ENCODE measurements at regions not wholly inside any gene's neighbourhood (a gene's known extent, or its start where the extent isn't known, plus 50 kb on each side); places are given as distances from the start of the nearest gene placed in this dataset.
"Not testable (repeated sequence)": the region's sequence is repeated elsewhere in the genome, so short reads cannot be mapped to it uniquely, and the experiment has no call there.

DNA sequence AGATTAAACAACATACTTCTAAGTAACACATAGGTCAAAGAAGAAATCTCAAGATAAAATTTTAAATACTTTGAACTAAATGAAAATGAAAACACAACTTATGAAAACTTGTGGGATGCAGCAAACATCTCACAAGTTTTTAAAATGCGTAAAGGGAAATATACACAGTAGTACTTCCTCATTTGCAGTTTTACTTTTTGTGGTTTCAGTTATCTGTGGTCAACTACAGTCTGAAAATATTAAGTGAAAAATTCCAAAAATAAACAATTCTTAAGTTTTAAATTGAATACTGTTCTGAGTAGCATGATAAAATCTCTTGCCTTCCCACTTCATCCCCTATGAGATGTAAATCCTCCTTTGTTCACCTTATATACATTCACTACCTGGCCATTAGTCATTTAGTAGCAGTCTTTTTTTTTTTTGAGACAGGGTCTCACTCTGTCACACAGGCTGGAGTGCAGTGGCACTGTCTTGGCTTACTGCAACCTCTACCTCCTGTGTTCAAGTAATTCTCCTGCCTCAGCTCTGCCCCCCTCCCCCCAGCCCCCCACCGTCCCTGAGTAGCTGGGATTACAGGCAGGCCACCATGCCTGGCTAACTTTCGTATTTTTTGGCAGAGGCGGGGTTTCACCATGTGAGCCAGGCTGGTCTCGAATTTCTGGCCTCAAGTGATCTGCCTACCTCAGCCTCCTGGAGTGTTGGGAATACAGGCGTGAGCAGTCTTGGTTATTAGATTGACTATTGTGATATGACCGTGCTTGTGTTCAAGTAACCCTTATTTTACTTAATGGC lies 154.6 kb upstream of the AHI1 start:
- no peak for DNase-seq (ENCODE audit: low read depth in 2 of 2)

DNA sequence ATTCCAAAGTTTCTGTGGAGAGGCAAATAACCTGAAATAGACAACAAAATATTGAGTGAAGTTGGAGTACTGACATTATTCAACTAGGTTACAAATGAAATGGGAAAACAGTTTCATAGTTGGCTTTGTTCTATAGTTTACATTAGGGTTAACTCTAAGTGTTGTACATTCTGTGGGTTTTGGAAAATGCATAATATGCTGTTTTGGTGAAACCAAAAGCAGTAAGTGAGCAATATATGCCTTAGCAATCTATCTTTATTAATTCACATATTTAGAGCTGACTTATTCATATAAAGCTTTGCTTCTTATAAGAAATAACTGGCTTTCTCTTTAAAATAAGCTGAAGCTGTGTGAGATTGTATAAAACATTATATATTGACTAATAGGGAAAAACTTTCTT lies 157.5 kb upstream of the AHI1 start:
- DNase-seq (ENCODE audit: low read depth in 2 of 2): no peak

DNA sequence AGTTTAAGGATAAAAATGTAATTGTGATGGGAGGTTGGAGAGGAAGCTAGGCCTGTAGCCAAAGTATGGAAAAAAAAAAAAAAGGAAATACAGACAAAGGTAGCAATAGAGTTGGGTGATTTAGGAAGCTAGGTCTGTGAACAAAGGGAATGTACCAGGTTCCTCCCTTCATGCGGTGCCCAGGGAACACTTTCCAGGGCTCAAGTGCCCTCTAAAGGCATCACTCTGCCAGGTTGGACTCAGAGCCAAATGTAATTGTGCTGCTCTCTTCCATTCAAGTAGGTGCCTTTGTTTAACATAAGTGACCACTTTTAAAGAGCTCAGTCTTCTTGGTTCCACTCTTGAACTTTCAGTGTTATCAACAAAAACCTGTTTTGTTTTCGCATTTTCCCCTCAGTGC lies 159.7 kb upstream of the AHI1 start:
- no peak for DNase-seq (ENCODE audit: low read depth in 2 of 2)

DNA sequence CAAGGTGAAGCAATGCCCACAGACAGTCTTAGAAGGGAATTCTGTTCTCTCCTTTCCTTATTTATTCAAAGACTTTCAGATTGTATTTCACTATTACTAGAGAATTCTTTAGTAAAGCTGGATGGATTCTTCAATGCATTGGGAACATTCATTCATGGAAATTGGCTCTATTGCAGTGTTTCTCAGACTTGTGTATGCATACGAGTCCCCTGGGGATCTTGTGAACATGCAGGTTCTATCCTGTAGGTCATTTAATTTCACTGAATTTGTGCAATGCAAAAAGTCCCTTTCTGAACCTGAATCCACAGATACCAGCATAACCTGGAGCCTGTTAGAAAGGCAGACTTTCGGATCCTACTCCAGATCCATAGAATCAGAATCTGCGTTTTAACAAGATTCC lies 160.9 kb upstream of the AHI1 start:
- no peak for DNase-seq (ENCODE audit: low read depth in 2 of 2)

DNA sequence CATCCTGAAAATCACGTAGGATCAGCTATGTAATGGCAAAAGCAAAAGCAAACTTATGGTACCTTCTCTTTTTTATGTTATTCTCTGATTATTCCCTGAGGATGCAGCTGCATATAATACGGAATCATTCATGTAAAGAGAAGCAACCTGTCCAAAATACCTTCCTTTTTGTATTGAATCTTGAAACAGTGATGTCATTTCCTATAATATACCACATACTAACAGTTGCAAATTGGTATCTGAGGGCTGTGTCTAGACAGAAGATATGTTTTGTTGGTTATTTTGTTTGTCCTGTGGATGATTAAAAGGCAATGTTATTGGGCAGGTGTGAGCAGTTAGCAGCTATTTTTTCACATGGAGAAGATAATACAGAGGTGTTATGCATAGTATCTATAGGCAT lies 161.4 kb upstream of the AHI1 start:
- DNase-seq (ENCODE audit: low read depth in 2 of 2): no peak

DNA sequence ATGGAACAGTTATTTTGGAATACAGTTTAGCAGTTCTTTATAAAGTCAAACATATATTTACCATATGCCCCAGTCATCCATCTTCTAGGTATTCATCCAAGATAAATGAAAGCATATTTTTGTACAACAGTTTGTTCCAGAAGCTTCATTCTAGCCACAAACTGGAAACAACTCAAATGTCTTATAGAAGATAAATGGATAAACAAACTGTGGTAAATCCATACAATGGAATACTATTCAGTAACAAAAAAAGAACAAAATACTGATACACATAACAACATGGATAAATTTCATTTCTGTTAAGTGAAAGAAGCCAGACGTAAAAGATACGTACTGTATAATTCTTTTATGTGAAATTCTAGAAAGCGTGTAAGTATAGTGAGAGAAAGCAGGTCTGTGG lies 167.0 kb upstream of the AHI1 start:
- no peak for DNase-seq (ENCODE audit: low read depth in 2 of 2)

DNA sequence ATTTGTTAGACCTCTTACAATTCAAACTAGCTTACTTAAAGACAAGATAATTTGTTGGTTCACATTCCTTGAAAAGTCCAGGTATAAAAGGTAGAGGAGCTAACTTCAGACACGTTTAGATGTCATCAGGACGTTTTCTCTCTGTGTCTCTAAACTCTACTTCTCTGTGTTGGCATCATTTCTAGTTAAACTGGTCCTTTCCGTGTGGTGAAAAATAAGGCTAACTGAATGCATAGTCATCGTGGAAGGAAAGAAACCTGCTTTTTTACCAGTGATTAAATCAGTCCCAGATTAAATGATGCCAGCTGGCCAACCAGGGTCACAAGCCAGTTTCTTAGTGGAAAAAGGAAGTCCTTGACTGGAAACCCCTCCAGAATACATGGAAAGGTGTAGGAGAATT lies 168.4 kb upstream of the AHI1 start:
- DNase-seq (ENCODE audit: low read depth in 2 of 2): no peak

DNA sequence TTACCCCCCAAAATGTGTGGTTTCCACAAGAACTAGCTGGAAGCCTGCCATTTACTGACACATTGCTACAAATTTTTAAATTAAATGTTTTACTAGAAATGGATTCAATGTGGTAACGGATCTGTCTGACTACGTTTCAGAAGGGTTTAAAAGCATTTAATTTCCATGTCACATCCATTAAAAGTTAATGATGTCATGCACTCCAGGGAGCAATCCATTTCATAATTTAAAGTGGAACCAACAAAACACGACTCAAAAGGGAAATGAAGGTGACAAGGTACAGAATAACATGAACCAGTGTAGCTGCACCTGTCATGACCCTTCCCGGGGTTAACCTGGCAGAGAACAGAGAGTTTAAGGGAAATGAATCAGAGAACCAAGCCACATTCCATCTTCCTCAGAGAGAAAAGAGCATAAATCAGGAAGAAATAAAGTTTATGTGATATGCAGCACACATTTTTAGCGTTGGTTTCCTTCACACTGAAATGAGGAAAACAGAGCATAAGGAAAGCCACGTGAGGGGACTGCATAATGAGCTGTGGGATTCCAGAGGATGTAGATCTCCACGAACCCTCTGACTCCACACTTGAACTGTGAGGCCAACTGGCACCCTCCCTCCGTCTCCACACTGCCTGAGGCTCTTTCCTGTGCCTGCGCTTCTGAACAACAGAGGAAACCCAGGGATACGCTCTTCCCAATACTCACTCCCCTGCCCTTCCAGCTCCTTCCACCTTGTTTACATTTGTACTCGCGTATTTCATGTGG lies 170.3 kb upstream of the AHI1 start:
- no peak for DNase-seq (ENCODE audit: low read depth in 2 of 2)

DNA sequence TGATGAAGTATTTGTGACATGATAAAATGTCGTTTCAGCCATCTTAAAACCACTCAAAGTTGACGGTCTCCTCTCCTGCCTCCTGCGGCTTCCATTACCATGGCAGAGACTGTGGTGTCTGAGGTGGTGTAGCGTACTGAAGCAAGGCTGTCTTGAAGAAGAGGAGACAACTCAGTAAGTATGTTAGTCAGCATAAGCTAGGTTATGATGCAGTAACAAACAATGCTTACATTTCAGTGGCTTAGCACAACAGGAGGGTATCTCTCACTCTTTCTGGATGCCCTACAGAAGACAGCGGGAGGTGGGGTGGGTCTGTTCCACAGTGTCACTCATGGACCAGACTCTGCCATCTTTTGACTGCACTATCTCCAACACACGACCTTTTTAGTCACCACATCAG lies 174.7 kb upstream of the AHI1 start:
- DNase-seq (ENCODE audit: low read depth in 2 of 2): no peak

DNA sequence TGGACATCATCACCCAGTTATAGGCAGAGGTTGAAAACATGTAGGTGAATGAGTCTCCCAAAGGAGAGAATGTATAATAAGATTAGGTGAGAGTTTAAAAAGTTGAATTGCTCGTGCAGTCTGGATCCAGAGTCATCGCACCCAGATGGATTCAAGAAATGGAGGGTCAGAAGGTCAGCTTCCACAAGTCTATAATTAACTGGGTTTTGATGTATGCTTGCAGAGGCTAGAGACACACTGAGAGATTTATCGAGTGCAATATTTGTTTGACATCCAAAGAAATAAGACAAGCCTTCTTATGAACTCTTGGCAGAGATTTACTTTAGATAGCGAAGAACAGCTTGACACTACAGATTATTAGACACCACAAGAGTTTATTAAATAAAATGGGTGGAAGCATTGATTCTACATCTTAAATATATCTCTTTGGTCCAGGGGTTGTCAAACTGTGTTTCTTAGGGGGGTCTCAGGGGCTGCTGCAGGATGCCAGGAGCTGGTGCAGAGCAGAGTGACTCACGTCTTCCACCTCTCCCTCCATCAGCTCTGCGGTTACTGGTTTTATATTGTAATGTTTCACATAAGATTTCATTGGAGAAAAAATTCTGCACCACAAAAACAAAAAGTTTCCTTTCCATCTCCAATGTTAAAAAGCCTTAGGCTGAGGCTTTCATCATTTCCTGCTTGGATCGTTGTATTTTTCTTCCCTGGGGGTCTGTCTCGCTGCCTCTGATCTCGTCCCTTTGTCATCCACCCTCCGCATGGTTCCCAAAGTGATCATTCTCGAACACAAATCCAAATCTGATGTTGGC lies 176.2 kb upstream of the AHI1 start:
- no peak for DNase-seq (ENCODE audit: low read depth in 2 of 2)

DNA sequence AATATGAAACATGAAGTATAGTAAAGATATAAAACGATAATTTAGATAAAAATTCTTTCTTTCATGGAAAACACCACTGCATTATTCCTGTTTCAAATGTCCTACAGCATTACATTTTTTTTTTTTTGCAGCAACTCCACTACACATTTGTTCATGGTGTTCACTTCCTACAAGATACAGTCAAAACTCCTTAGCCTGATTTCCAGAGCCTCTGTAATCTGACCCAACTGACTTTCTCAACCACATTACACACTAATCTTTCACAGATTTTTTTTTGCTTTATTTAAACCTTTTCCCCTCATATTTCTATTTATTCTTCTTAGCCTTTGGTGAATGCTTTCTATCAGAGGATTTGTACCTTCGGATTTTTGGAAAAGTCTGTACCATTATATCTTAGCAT lies 176.5 kb upstream of the PDE7B start:
- DNase-seq (ENCODE audit: low read depth in 2 of 2): no peak

DNA sequence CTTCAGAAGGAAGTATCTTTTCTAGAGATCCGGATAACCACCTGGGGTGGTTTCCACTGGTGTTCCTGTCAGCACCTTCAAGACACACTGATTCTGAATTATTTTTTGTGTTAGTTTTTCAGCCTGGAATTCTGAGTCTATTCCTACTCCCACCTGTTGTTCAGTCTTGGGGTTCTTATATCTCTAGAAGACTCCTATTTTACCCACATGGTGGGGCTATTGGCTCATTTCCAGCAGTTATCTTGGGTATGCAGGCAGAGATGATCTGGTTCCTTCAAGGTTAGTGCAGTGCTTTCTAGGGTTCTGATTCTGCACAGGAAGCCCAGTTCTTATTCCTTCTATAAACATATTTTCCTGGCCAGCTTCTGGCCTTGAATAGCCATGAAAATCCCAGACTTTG lies 175.6 kb upstream of the PDE7B start:
- DNase-seq (ENCODE audit: low read depth in 2 of 2): no peak

DNA sequence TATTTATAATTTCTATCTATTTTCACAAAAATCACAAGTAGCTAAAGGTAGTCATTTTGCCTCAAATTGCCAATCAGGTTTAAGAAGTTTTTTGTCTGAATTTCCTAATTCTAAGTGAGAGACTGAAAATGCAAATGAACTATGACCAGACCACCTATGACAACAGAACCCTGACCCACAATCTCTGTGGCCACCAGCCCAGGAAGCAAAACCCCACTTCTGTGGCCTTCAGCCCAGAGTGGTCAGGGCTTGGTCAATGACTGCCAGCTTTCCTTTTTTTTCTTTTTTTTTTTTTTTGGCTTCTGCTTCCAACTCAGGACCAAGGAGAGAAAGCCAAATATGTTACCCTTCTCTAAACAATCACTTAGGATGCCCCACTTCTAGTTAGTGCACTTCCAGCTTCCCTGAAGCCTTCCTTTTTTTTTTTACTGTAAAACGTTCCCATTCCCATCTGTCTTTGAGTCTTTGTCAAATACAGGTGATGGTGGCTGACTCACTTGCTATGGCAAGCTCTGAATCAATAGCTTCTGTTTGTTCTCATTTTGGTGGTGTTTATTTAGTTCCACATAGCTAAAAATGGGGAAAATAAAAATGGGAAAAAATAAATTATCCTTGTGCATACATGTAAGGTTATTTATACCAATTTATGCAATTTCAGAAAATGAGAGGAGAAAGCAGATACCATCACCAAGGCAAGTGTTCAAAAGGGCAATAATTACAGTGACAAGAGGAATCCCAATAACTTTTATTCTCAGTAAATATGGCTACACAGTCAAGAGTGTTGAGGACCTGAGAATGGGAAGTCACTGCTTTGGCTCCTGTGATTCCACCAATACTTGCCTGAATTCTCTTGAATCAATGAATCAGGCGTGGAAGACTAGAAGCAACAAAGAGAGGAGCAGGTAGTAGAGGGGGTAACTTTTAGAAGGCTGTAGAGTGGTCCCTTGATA lies 170.3 kb upstream of the PDE7B start:
- DNase-seq (ENCODE audit: low read depth in 2 of 2): no peak

DNA sequence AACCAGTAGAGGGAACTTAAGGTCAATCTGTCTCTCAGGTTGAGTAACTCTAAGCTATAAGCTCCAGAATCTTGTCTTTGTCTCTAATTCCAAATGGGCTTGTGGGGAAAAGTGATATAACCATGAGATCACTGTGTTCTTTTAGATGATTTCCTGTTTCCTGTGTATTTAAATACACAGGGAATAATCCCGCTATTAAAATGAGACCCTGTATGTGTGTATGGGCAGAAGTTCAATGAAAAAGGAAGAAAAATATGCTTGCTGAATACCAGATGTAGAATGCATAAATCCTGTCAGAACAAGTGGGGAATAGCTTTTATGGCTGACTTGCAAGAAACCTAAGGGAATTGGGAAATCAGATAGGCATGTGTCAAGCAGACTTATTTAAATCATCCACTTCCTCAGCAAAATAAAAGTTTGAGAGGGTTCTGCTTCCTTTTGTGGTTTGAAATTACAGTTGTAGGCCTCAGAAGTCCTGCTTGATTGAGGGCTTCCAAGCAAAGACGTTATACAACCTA lies 164.7 kb upstream of the PDE7B start:
- DNase-seq (ENCODE audit: low read depth in 2 of 2): no peak

DNA sequence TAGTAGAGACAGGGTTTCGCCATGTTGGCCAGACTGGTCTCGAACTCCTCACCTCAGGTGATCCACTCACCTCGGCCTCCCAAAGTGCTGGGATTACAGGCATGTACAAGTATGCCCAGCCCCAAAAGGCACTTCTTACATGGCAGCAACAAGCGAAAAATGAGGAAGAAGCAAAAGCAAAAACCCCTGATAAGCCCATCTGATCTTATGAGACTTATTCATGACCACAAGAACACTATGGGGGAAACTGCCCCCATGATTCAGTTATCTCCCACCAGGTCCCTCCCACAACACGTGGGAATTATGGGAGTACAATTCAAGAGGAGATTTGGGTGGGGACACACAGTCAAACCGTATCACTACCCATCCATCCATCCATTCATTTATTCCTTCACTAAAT lies 163.0 kb upstream of the PDE7B start:
- not testable (repeated sequence) for DNase-seq (ENCODE audit: low read depth in 2 of 2)

DNA sequence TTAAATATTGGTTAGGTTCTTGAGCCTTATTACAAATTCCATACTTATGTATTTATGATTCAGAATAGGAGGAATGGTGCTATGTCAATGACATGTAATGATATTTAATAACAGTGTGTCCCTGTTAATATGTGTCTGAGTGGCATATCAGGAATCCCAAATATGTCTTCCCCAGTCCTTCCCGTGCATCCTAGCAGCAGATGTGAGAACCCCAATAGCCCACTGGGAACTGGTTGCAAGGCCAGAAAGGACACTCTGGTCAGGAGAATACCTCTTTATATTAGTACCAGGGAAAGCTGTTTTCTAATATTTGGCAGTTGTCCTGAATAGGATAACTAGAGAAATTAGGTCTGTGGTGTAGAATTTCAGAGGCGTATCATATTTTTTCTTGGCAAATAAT lies 159.1 kb upstream of the PDE7B start:
- no peak for DNase-seq (ENCODE audit: low read depth in 2 of 2)

DNA sequence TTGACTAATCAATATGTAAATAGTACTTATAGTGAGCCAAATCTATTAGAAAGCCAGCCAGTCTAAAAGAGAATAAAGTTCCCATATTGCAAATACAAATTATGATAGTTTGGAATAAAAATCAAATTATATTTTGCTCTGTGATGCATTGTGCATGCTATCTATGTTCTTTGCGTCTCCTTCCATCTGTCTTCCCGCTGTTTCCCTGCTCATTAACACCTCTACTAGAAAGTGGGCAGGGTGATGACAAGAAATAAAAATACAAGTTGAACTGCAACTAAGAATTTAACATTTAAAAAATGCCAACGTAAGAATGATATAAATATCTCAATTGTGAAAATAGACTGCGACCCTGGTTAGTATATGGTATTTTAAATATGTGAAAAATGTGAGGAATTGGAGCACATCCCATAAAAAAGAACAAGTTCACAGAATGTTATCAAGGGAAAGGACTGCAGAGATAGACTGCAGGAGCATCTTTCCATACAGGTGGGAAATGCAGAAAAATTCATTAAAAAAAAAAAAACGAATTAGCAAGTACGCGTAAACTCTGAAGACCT lies 157.6 kb upstream of the PDE7B start:
- no peak for DNase-seq (ENCODE audit: low read depth in 2 of 2)

DNA sequence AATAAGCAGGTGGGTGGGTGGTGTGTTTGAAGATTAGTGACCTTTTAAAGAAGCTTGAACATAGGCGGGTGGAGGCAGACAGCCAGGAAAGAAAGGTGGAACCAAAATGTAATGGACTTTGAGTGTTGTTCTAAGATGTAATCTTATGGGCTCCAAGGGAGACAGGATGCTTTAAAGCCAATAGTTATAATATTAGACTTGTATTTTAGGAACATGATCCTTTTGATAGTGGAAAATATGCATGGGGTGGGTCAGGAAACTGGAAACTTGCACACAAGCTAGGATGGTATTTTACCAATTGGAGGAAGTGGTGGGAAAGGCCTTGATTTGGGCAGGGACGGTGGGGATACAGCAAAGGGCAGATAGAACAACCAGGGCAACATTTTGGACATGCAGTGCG lies 151.8 kb upstream of the PDE7B start:
- no peak for DNase-seq (ENCODE audit: low read depth in 2 of 2)

DNA sequence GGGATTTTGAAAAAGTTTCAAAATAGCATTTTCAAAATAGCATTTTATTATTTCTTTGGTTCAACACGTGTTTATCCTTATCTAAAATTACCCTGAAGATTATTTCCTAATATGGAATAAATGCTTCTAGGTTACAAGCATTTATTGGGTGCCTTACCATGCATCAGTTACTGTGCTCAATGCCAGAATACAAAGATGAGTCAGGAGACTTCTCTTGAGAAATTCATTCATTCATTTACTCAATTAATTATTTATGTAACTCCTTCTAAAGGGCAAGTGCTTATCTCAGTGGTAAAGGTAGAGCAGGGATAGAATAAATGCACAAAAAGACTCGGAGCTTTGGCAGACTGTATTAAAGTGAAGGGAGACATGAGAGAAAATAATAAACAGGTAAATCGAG lies 150.1 kb upstream of the PDE7B start:
- no peak for DNase-seq (ENCODE audit: low read depth in 2 of 2)

DNA sequence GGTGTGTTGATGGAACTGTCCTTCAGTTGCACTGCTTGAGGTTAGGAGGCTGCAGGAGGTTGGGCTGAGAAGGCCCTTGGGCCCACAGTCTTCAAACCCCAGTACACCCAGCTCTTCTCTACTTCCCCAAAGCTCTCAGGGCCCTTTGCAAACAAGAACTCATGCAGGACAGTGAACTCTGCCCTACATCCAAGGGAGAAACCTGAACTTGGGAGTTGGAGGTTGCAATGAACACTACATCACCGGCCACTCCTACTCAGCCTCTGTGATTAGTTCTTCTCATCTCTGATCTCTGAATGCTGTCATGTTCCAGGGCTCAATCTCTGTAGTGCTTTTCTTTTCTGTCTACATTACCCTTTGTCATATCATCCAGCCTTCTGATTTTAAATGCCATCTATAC lies 148.5 kb upstream of the PDE7B start:
- DNase-seq (ENCODE audit: low read depth in 2 of 2): no peak

DNA sequence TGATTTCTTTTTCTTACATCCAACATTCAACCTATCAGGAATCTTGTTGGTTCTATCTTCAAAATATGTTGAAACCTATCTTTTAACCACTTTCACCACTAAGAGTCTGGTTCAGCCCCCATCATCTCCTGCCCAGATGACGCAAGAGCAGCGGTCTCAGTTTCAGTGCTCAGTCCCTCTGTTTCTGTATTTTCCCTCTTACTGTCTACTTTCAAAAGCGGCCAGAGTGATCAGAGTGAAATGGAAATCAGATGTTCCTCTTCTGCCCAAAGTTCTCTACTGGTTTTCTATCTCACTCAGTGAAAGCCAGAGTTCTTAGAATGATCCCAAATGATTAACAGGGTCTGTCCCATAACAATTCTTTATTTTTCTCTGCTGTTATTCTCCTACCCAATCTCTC lies 147.9 kb upstream of the PDE7B start:
- no peak for DNase-seq (ENCODE audit: low read depth in 2 of 2)
